HUES6 (cell line): ENCODE measurements at regions not wholly inside any gene's neighbourhood (a gene's known extent, or its start where the extent isn't known, plus 50 kb on each side); places are given as distances from the start of the nearest gene placed in this dataset.
"Not testable (repeated sequence)": the region's sequence is repeated elsewhere in the genome, so short reads cannot be mapped to it uniquely, and the experiment has no call there.

ENCODE experiments used
- H3K27ac ChIP-seq: 2 replicates; pipeline ENCODE4 v1.7.0; 2013; ENCODE audit warnings: low read depth, mild to moderate bottlenecking, low read length, inconsistent platforms
- H3K27me3 ChIP-seq: 2 replicates; pipeline ENCODE4 v1.6.1; 2013; ENCODE audit warnings: low read length; ENCODE audit not compliant: control insufficient read depth, insufficient read depth
- H3K36me3 ChIP-seq: 2 replicates; pipeline ENCODE4 v1.6.1; 2013; ENCODE audit warnings: low read length; ENCODE audit not compliant: control insufficient read depth, insufficient read depth
- H3K4me1 ChIP-seq: 2 replicates; pipeline ENCODE4 v1.6.1; 2013; ENCODE audit warnings: low read length; ENCODE audit not compliant: control insufficient read depth, insufficient read depth
- H3K4me3 ChIP-seq: 2 replicates; pipeline ENCODE4 v1.5.1; 2013; ENCODE audit warnings: low read depth, low read length
- H3K9ac ChIP-seq: one replicate; pipeline ENCODE4 v1.6.1; 2013; ENCODE audit warnings: mild to moderate bottlenecking, low read length
- H3K9me3 ChIP-seq: 2 replicates; pipeline ENCODE4 v1.6.1; 2013; ENCODE audit warnings: low read depth, low read length; ENCODE audit not compliant: control insufficient read depth, insufficient read depth

DNA sequence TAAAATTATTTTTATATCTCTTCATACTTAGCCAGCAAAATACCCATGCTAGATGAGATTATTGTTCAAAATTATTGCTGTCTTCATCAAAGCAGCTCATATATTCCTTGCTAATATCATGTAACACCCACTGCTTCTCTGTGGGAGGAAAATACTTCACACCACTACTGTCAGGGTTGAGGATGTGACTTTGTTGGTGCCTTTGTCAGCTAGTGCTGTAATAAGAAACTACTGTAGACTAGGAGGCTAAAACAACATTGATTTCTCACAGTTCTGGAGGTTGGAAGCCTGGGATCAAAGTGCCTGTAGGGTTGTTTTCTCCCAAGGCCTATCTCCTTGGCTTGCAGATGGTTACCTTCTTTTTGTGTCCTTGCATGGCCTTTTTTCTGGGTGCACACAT lies 475.2 kb upstream of the ZNF337 start:
- H3K27ac ChIP-seq, H3K9me3 ChIP-seq, H3K27me3 ChIP-seq, H3K4me1 ChIP-seq, H3K4me3 ChIP-seq, H3K36me3 ChIP-seq, H3K9ac ChIP-seq: not testable (repeated sequence)

DNA sequence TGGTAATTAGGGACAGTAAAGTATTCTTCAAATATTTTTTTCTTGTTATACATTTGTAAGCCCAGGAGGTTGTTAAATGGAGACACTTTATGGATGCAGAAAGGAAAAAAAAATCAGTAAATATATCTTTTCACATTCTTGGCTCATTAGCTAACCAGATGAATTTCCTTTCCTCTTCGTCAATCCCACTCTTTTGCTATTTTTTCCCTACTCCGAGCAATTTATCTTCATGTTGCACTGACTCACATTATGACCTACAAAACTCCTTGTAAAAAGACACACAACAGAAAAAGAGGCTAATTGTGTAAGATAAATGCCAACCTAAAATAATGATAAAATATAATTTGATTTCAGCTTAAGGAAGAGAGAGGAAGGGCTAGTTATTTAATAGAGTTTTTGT lies 472.9 kb upstream of the ZNF337 start:
- Histone ChIP-seq H3K9ac (no peak overlapping the region), H3K27ac (no peak overlapping the region), H3K4me3 (no peak overlapping the region), H3K36me3 (no peaks in the 10 kb centered on the region), H3K9me3 (no peaks in the 10 kb centered on the region), H3K27me3 (no peaks in the 10 kb centered on the region), H3K4me1 (no peaks in the 10 kb centered on the region)

DNA sequence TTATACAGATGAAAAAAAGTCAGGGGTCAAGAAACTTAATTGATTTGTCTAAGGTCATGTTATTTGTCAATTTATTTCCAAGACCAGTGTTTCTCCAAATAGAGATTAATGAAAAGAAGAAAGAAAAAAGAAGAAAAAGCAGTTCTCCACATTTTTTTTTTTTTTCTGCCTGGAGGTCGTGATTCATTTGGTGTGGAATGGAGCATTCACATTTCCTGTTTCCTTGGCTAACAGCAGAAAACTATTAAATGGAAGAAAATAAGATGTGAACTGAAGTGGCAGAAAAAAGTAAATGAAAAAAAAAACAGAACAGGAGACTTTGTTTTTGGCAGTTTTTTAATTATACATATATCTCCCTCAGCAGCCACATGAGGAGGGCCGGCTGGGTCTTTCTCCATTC lies 470.8 kb upstream of the ZNF337 start:
- H3K36me3 ChIP-seq: no peaks in the 10 kb centered on the region
- H3K4me1 ChIP-seq: no peaks in the 10 kb centered on the region
- no peak overlapping the region for H3K4me3 ChIP-seq
- H3K27ac ChIP-seq: no peak overlapping the region
- no peaks in the 10 kb centered on the region for H3K27me3 ChIP-seq
- H3K9ac ChIP-seq: no peak overlapping the region
- H3K9me3 ChIP-seq: no peaks in the 10 kb centered on the region

DNA sequence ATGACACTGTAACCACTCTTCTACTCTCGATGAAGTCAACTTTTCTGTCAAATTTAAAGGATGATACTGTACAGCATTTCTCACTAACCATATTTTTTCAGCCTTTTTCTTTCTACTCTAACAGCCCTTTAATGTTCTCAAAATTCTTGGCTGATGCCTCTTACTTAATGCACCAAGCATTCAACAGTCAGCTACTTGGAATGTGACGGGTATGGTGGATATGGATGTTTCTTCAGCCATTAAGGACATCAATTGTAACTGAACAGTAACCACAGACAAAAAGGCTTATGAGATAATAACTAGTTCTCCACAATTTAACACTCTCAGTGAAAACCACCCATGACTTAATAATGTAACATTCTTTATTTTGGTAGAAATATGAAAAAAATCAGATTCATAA lies 467.2 kb upstream of the ZNF337 start:
- no peaks in the 10 kb centered on the region for H3K9me3 ChIP-seq
- no peak overlapping the region for H3K4me3 ChIP-seq
- no peak overlapping the region for H3K27ac ChIP-seq
- no peaks in the 10 kb centered on the region for H3K27me3 ChIP-seq
- H3K4me1 ChIP-seq: peaks cover 10% of the 10 kb centered on the region
- no peak overlapping the region for H3K9ac ChIP-seq
- no peaks in the 10 kb centered on the region for H3K36me3 ChIP-seq

DNA sequence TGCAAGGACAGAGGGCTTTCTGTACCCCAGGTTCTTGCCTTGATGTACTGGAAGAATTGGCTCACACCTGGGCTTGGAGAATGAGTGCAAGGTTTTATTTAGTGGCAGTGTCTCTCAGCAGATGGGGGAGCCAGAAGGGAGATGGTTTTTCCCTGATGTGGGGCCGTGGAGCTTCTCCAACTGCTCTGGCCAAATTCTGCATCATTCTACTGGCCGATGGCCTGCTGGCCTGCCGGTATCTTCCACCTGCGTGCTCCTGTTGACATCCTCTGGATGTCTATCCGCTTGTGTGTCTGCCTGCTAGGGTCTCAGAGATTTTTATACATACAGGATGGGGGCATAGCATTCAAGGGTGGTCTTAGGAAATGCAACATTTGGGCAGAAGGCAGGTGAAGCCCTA lies 466.5 kb upstream of the ZNF337 start:
- not testable (repeated sequence) for H3K4me3 ChIP-seq, H3K36me3 ChIP-seq, H3K9ac ChIP-seq, H3K27me3 ChIP-seq, H3K27ac ChIP-seq, H3K9me3 ChIP-seq
- H3K4me1 ChIP-seq: peaks cover 10% of the 10 kb centered on the region

DNA sequence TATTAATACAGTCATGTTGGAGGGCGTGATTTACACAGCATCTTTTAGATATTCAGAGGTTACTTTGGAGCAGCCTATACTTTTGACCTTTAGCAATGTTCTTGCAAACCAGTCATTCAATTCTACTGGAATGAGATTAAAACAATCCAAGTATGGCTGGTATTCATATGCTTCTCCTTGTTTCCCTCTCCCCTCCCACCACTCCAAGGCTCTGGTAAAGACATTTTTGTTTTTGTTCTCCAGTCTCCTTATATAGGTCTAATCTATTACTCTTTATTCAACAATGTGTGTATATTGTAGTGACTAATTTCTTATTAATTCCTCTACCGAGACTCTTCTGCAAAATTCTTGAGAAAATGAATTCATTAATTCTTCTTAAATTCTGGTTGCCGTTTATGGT lies 465.1 kb upstream of the ZNF337 start:
- not testable (repeated sequence) for H3K36me3 ChIP-seq, H3K9ac ChIP-seq, H3K27me3 ChIP-seq, H3K9me3 ChIP-seq, H3K4me3 ChIP-seq
- H3K27ac ChIP-seq: peak overlapping the region; percentile 87
- H3K4me1 ChIP-seq: peaks cover 10% of the 10 kb centered on the region

DNA sequence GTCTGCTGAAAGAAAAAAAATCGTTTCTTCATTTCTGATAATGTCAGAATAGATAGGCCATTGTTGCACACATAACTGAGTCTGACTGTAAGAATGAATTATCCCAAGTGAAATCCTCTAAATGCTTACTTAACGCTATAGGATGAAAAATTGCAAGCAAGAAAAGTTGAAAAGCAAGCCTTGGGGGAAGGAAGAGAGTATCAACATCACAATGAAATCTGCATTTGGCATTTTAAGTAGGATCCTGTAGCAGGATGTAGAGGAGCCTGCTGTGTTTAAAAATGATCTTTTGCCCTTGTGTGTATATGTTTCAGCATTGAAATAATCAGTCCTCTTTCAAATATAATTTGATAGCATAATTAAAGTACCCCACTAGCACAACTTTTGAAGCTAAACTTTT lies 464.3 kb upstream of the ZNF337 start:
- not testable (repeated sequence) for H3K27me3 ChIP-seq, H3K36me3 ChIP-seq, H3K9ac ChIP-seq, H3K9me3 ChIP-seq
- Histone ChIP-seq H3K4me1 (peaks cover 10% of the 10 kb centered on the region), H3K4me3 (peak overlapping the region; percentile 23; the same call in 1 of the 2 replicates), H3K27ac (peak overlapping the region; percentile 87)

DNA sequence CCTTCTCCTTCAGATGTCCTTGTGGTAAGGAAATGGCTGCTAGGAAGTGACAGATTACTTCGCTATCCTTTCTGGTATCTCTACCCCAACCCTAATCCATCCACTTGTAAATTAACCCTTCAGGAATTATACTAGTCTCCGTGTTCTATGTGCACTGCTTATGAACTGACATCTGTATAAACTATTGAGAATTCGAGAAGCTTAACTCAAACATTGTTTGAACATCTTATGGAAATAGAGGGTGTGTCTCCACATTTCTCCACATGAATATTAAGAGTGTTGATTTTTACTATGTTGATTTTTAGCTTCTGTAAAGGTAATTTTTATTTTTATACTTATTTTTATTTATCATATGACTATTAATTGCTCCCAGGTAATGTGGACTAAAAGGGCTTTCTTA lies 457.6 kb upstream of the ZNF337 start:
- H3K36me3 ChIP-seq: no peaks in the 10 kb centered on the region
- no peaks in the 10 kb centered on the region for H3K4me1 ChIP-seq
- H3K27ac ChIP-seq: no peak overlapping the region
- H3K4me3 ChIP-seq: no peak overlapping the region
- H3K9ac ChIP-seq: no peak overlapping the region
- no peaks in the 10 kb centered on the region for H3K27me3 ChIP-seq
- H3K9me3 ChIP-seq: no peaks in the 10 kb centered on the region

DNA sequence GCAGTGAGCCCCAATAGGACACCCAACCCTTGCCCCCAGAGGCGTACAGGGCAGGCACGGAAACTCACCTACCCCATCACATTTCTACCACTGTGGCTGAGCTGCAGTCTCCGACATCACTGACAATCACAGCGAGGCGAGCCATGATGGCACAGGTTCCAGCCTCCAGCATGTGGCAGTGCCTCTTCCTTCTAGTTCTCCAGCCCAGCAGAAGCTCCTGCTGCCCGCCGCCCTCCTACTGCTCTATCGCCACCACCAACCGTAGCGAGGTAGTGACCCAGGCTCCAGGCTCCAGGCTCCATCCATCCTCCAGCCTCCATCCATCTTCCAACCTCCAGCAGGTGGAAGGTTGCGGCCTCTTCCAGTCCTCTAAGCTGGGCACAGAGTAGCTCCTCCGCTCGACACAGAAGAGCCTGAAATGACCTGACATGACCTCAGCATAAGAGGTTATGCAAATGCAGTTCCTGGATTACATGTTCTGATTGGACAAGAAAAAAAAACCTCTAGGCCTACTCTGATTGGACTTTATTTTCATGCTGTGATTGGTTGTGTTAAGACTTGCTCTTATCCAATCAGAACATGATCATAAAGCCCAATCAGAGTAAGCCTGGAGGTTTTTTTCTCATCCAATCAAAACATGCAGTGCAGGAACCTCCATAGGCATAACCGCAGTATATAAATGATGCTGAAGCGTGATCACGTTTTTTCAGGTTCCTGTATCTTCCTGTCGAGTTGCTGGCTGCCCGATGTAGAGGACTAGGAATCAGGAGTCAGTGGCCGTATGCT lies 438.9 kb upstream of the ZNF337 start:
- no peak overlapping the region for H3K27ac ChIP-seq
- H3K9ac ChIP-seq: no peak overlapping the region
- no peaks in the 10 kb centered on the region for H3K27me3 ChIP-seq
- no peaks in the 10 kb centered on the region for H3K9me3 ChIP-seq
- H3K4me3 ChIP-seq: no peak overlapping the region
- no peaks in the 10 kb centered on the region for H3K4me1 ChIP-seq
- no peaks in the 10 kb centered on the region for H3K36me3 ChIP-seq

DNA sequence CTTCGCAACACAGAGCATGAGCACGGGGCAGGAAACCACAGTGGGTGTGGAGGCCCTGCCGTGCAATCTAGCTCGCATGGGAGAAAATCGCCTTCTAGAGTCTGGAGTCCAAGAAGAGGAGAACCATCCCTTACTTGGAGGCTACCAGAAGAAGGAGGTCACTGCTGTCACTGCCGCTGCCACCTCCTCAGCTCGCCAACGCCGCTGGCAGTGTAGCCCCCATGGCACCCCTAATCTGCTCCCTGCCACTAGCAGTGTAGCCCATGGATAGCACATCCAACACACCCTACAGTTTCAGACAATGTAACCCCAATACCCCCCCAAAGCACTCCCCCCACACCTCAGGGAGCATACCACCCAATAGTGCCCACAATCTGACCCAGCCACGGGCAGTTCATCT lies 438.0 kb upstream of the ZNF337 start:
- H3K27ac ChIP-seq: no peak overlapping the region
- no peak overlapping the region for H3K9ac ChIP-seq
- no peak overlapping the region for H3K4me3 ChIP-seq
- H3K9me3 ChIP-seq: no peaks in the 10 kb centered on the region
- no peaks in the 10 kb centered on the region for H3K27me3 ChIP-seq
- no peaks in the 10 kb centered on the region for H3K36me3 ChIP-seq
- H3K4me1 ChIP-seq: no peaks in the 10 kb centered on the region

DNA sequence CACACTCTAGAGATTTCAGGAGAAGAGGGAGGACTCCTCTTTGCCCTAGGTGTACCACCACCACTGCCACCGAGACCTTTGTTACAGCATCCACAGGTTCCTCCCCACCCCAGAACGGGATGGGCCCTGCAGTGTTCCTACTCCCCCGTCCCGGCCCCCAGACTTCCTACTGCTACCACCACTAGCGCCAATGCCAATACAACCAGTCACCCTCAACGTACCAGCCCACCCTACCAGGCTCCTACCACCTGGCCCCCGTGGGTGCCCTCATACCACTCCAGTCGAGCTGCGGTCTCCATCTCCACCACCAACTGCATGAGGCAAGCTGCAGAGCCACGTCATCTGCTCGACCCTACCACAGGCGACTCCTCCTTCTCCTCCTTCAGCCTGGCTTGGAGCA lies 437.1 kb upstream of the ZNF337 start:
- H3K4me3 ChIP-seq, H3K36me3 ChIP-seq, H3K4me1 ChIP-seq, H3K9me3 ChIP-seq, H3K27ac ChIP-seq, H3K9ac ChIP-seq, H3K27me3 ChIP-seq: not testable (repeated sequence)

DNA sequence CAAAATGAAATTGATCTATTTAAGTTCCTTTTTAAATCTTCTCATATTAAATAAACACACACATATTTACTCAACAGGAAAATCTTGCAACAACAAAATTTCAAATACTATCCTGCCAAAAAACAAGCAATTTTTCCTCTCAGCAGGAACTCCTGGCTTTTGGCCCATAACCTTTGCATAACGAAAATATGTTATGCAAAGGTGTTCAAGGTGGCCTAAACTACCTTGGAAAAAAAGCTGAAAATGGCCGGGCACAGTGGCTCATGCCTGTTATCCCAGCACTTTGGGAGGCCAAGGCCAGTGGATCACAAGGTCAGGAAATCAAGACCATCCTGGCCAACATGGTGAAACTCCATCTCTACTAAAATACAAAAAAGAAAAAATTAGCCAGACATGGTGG lies 424.3 kb upstream of the ZNF337 start:
- H3K9ac ChIP-seq, H3K4me1 ChIP-seq, H3K9me3 ChIP-seq, H3K27ac ChIP-seq, H3K27me3 ChIP-seq, H3K36me3 ChIP-seq, H3K4me3 ChIP-seq: not testable (repeated sequence)
